Heart right ventricle (tissue), 16 donors: ENCODE measurements at regions not wholly inside any gene's neighbourhood (a gene's known extent, or its start where the extent isn't known, plus 50 kb on each side); places are given as distances from the start of the nearest gene placed in this dataset.

Experiments
- ATAC-seq, 8 donors: fragments of 200-7000 bp; cut with Tn5 transposase; one replicate each; pipeline ENCODE4 v1.9.1; 2020; ENCODE audit warnings: mild to moderate bottlenecking in 8 of 8, moderate library complexity in 8 of 8, moderate number of reproducible peaks in 1 of 8
- DNase-seq, 2 donors: peaks; one replicate each; pipeline ENCODE4 v3.0.0-alpha.2; 2020
- H3K27ac ChIP-seq, 10 donors: fragments of 200-600 bp; sonication (generic) in 2 of 10; one replicate each; pipeline versions ENCODE4 v1.5.0 to v1.8.0; 2020 to 2022; ENCODE audit warnings: mild to moderate bottlenecking in 3 of 10
- H3K27me3 ChIP-seq, 7 donors: fragments of 200-600 bp; one replicate each; pipeline ENCODE4 v1.8.0; 2021 to 2022; ENCODE audit warnings: mild to moderate bottlenecking in 2 of 7
- H3K36me3 ChIP-seq, 9 donors: fragments of 200-600 bp; sonication (generic) in 1 of 9; one replicate each; pipeline versions ENCODE4 v1.5.0 to v1.8.0; 2020 to 2022; ENCODE audit warnings: mild to moderate bottlenecking in 2 of 9
- H3K4me1 ChIP-seq, 9 donors: fragments of 200-600 bp; sonication (generic) in 1 of 9; one replicate each; pipeline versions ENCODE4 v1.5.0 to v1.8.0; 2020 to 2022; ENCODE audit warnings: mild to moderate bottlenecking in 4 of 9
- H3K4me3 ChIP-seq, 10 donors: fragments of 200-600 bp; sonication (generic) in 2 of 10; one replicate each; pipeline versions ENCODE4 v1.5.0 to v1.8.0; 2020 to 2022; ENCODE audit warnings: mild to moderate bottlenecking in 7 of 10, moderate library complexity in 2 of 10
- H3K9me3 ChIP-seq, 11 donors: fragments of 200-600 bp in 10 of 11; sonication (generic) in 2 of 11; one replicate each; pipeline versions ENCODE4 v1.5.0 to v1.8.0; 2013 to 2022; ENCODE audit warnings: mild to moderate bottlenecking in 2 of 11, control low read depth in 1 of 11, moderate library complexity in 1 of 11
- CTCF ChIP-seq, 9 donors: fragments of 200-600 bp; sonication (generic) in 2 of 9; IDR thresholded peaks; one replicate each; pipeline versions ENCODE4 v1.5.0 to v1.8.0; 2021 to 2022; ENCODE audit warnings: antibody characterized with exemption in 9 of 9, mild to moderate bottlenecking in 5 of 9, moderate library complexity in 1 of 9
- WGBS, 2 donors: extraction: QIAGEN DNeasy Blood & Tissue Kit; methylation state at CpG; one replicate each; pipeline ENCODE4 v1.1.7; 2013; ENCODE audit warnings: inconsistent platforms in 1 of 2; 5-methylcytosine and 5-hydroxymethylcytosine counted together
- intact Hi-C, 10 donors: fragments of 100-400 bp; cut with DNase I; formaldehyde crosslinking; loops; one replicate each; pipeline versions ENCODE4 v1.11.1 to v1.14.2; 2022
- donor health status: Arrhythmogenic right ventricular cardiomyopathy.
- donor health status: ischemic (EF 13 %, LVEDD 7.1; RV severe dilation, severe dysfunction).
- donor health status: healthy with polysubstance abuse.
- donor health status: DM: no; HTN: yes; CAD: no.
- donor health status: DM: no; HTN: no; CAD: no.
- donor health status: ischemic (EF 25% LVEDD 6.9; RV normal size, moderate dysfunction).
- donor health status: ischemic (EF 25% LVEDD 5.7; RV mildly dilated, moderate dysfunction).
- donor health status: healthy.
- donor health status: DM: yes; HTN: yes; CAD: no.
- donor health status: Ischemic cardiomyopathy.
- donor health status: ischemic (EF 35%, LVEDD 5.7; RV mildly dilated, moderate dysfunction).
- donor health status: nonischemic (EF 11% LVEDD 7.7; RV severe dilation, severe dysfunction).
- donor health status: DM: yes; HTN: yes; CAD: no.
- donor health status: PGD.
- donor health status: ischemic (EF 29% LVEDD 5.4; RV normal size, mild dysfunction).
- donor health status: nonischemic (EF 23%, LVEDD 6.1; RV moderate dilation, normal function).

- TF ChIP-seq CTCF (IDR thresholded peaks at IDR 0.05), result no peak
- ATAC-seq (no peak), DNase-seq (no peak)
- peaks cover 0 to 14% (median 7%) of the 10 kb centered on the region in 11 donors for H3K9me3 ChIP-seq
- 53 to 54% methylated on average over 1 of the region's 1 CpG for WGBS, 2 donors
- no peak overlapping the region for H3K4me3 ChIP-seq
- no peaks in the 10 kb centered on the region for H3K4me1 ChIP-seq
- H3K27ac ChIP-seq, result no peak overlapping the region
- H3K27me3 ChIP-seq, result no peaks in the 10 kb centered on the region
- intact Hi-C loops, result no loop called here
- H3K36me3 ChIP-seq, result no peaks in the 10 kb centered on the region
Observed at GRCh38 chr5:117496801-117497200, 922.2 kb upstream of the SEMA6A start.

GRCh38 chr5:117494188-117494587 lies 919.6 kb upstream of the SEMA6A start:
- Histone ChIP-seq H3K27me3 (no peaks in the 10 kb centered on the region), H3K4me3 (no peak overlapping the region), H3K27ac (no peak overlapping the region), H3K9me3 (peaks cover 0 to 14% (median 7%) of the 10 kb centered on the region in 11 donors), H3K36me3 (no peaks in the 10 kb centered on the region), H3K4me1 (no peaks in the 10 kb centered on the region)
- no peak for TF ChIP-seq CTCF (IDR thresholded peaks at IDR 0.05)
- DNase-seq (no peak), ATAC-seq (no peak)
- WGBS, 2 donors, result 91 to 93% methylated on average over 2 of the region's 2 CpGs
- intact Hi-C loops, result no loop called here

- Histone ChIP-seq H3K27ac (no peak overlapping the region), H3K27me3 (no peaks in the 10 kb centered on the region), H3K9me3 (peaks cover 0 to 14% (median 7%) of the 10 kb centered on the region in 11 donors), H3K4me1 (no peaks in the 10 kb centered on the region), H3K4me3 (no peak overlapping the region), H3K36me3 (no peaks in the 10 kb centered on the region)
- 48 to 55% methylated on average over 2 of the region's 2 CpGs for WGBS, 2 donors
- ATAC-seq (no peak), DNase-seq (no peak)
- no peak for TF ChIP-seq CTCF (IDR thresholded peaks at IDR 0.05)
- intact Hi-C loops, result no loop called here
Observed at GRCh38 chr5:117488976-117489500, 914.4 kb upstream of the SEMA6A start.

GRCh38 chr5:117487556-117487955 lies 912.9 kb upstream of the SEMA6A start:
- Histone ChIP-seq H3K27me3 (no peaks in the 10 kb centered on the region), H3K27ac (no peak overlapping the region), H3K4me3 (no peak overlapping the region), H3K4me1 (no peaks in the 10 kb centered on the region), H3K36me3 (no peaks in the 10 kb centered on the region), H3K9me3 (peaks cover 0 to 1% (median 0%) of the 10 kb centered on the region in 11 donors)
- no peak for DNase-seq
- TF ChIP-seq CTCF (IDR thresholded peaks at IDR 0.05), result no peak
- intact Hi-C loops, result no loop called here
- WGBS, 2 donors, result 90 to 92% methylated on average over 4 of the region's 4 CpGs
- no peak for ATAC-seq
